Hepatocyte (in vitro differentiated cells): ENCODE measurements at regions not wholly inside any gene's neighbourhood (a gene's known extent, or its start where the extent isn't known, plus 50 kb on each side); places are given as distances from the start of the nearest gene placed in this dataset.

ENCODE experiments used
- DNase-seq: peaks from one replicate; pipeline ENCODE4 v3.0.0-alpha.2; 2016; ENCODE audit warnings: low spot score
- H2AFZ ChIP-seq: fragments of 200-600 bp; sonication (generic); 2 replicates; pipeline ENCODE4 v1.6.0; 2016; ENCODE audit warnings: antibody characterized with exemption, mild to moderate bottlenecking
- H3K27ac ChIP-seq: fragments of 200-600 bp; sonication (generic); 2 replicates; pipeline ENCODE4 v1.5.1; 2016; ENCODE audit warnings: mild to moderate bottlenecking
- H3K27me3 ChIP-seq: fragments of 200-600 bp; sonication (generic); 2 replicates; pipeline ENCODE4 v1.6.1; 2016
- H3K36me3 ChIP-seq: fragments of 200-600 bp; sonication (generic); replicated peaks from 2 replicates; pipeline ENCODE4 v1.5.1; 2016; ENCODE audit warnings: low read depth; ENCODE audit not compliant: insufficient read depth
- H3K4me1 ChIP-seq: fragments of 200-600 bp; sonication (generic); 2 replicates; pipeline ENCODE4 v1.5.1; 2016; ENCODE audit warnings: mild to moderate bottlenecking, moderate library complexity; ENCODE audit not compliant: insufficient read depth
- H3K4me2 ChIP-seq: fragments of 200-600 bp; sonication (generic); 2 replicates; pipeline ENCODE4 v1.6.0; 2016
- H3K4me3 ChIP-seq: fragments of 200-600 bp; sonication (generic); 2 replicates; pipeline ENCODE4 v1.5.1; 2016; ENCODE audit warnings: mild to moderate bottlenecking
- H3K79me2 ChIP-seq: fragments of 200-600 bp; sonication (generic); 2 replicates; pipeline ENCODE4 v1.6.0; 2017; ENCODE audit warnings: mild to moderate bottlenecking
- H3K9me2 ChIP-seq: fragments of 200-600 bp; sonication (generic); replicated peaks from 2 replicates; pipeline ENCODE4 v1.6.0; 2017; ENCODE audit warnings: mild to moderate bottlenecking; ENCODE audit not compliant: insufficient read depth
- H3K9me3 ChIP-seq: fragments of 200-600 bp; sonication (generic); 2 replicates; pipeline ENCODE4 v1.5.1; 2016; ENCODE audit warnings: low read depth, mild to moderate bottlenecking
- H4K20me1 ChIP-seq: fragments of 200-600 bp; sonication (generic); 2 replicates; pipeline ENCODE4 v1.6.0; 2016; ENCODE audit warnings: mild to moderate bottlenecking; ENCODE audit not compliant: insufficient read depth, poor library complexity, severe bottlenecking
- EZH2 ChIP-seq: fragments of 200-600 bp; sonication (generic); IDR thresholded peaks from 2 replicates; pipeline ENCODE4 v1.6.1; 2016; ENCODE audit warnings: antibody characterized with exemption, mild to moderate bottlenecking, borderline replicate concordance
- EZH2phosphoT487 ChIP-seq: fragments of 200-600 bp; sonication (generic); IDR thresholded peaks from one replicate; pipeline ENCODE4 v1.6.1; 2018; ENCODE audit warnings: antibody characterized with exemption, mild to moderate bottlenecking, low read depth, moderate library complexity; ENCODE audit not compliant: unreplicated experiment, severe bottlenecking
- WGBS: methylation state at CpG from one replicate; pipeline ENCODE4 v1.1.6; 2016; ENCODE audit warnings: low lambda C conversion rate; ENCODE audit errors: missing lambda C conversion rate; 5-methylcytosine and 5-hydroxymethylcytosine counted together
- TF ChIP-seq, protein P1 (sequence below): fragments of 200-600 bp; sonication (generic); IDR thresholded peaks from 2 replicates; pipeline ENCODE4 v1.5.1; 2016; ENCODE audit warnings: antibody characterized with exemption, mild to moderate bottlenecking; ENCODE audit not compliant: poor library complexity

DNA sequence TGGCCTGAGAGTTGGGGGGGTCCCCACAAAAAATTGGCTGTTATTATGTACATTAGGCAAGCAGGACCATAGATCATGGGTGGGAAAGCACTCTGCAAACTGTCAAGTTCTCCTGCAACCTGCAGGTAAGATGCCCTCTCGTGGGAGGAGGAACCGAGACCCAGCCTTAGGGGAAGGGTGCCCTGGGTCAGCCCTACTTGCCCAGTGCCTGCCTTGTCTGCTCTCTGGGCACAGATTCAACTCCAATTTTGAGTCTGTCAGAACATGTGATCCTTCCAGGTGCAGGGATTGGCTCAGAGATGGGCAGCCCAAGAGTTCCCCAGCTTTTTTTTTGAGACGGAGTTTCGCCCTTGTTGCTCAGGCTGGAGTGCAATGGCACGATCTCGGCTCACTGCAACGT lies 99.2 kb downstream of the PLXNA1 start:
- TF ChIP-seq EZH2 = no peak
- no peak for TF ChIP-seq EZH2phosphoT487
- TF ChIP-seq, protein P1, sequence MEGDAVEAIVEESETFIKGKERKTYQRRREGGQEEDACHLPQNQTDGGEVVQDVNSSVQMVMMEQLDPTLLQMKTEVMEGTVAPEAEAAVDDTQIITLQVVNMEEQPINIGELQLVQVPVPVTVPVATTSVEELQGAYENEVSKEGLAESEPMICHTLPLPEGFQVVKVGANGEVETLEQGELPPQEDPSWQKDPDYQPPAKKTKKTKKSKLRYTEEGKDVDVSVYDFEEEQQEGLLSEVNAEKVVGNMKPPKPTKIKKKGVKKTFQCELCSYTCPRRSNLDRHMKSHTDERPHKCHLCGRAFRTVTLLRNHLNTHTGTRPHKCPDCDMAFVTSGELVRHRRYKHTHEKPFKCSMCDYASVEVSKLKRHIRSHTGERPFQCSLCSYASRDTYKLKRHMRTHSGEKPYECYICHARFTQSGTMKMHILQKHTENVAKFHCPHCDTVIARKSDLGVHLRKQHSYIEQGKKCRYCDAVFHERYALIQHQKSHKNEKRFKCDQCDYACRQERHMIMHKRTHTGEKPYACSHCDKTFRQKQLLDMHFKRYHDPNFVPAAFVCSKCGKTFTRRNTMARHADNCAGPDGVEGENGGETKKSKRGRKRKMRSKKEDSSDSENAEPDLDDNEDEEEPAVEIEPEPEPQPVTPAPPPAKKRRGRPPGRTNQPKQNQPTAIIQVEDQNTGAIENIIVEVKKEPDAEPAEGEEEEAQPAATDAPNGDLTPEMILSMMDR = no peak
- H3K9me3 ChIP-seq = no peaks in the 10 kb centered on the region
- no peaks in the 10 kb centered on the region for H3K27me3 ChIP-seq
- H3K4me1 ChIP-seq = no peaks in the 10 kb centered on the region
- DNase-seq = no peak
- no peaks in the 10 kb centered on the region for H4K20me1 ChIP-seq
- H2AFZ ChIP-seq = no peak overlapping the region
- H3K9me2 ChIP-seq = no peaks in the 10 kb centered on the region
- no peak overlapping the region for H3K4me2 ChIP-seq
- H3K36me3 ChIP-seq = no peaks in the 10 kb centered on the region
- H3K4me3 ChIP-seq = no peak overlapping the region
- no peak overlapping the region for H3K27ac ChIP-seq
- WGBS = 95% methylated on average over 7 of the region's 7 CpGs
- H3K79me2 ChIP-seq = no peaks in the 10 kb centered on the region

GRCh38 chr3:127083778-127084397 lies 101.0 kb downstream of the PLXNA1 start:
- Histone ChIP-seq H3K27ac (no peak overlapping the region), H3K9me3 (no peaks in the 10 kb centered on the region), H3K4me2 (no peak overlapping the region), H3K4me3 (no peak overlapping the region), H3K9me2 (no peaks in the 10 kb centered on the region), H3K79me2 (no peaks in the 10 kb centered on the region), H3K36me3 (no peaks in the 10 kb centered on the region), H3K4me1 (no peaks in the 10 kb centered on the region), H4K20me1 (no peaks in the 10 kb centered on the region), H2AFZ (no peak overlapping the region), H3K27me3 (no peaks in the 10 kb centered on the region)
- TF ChIP-seq, protein P1 = no peak
- TF ChIP-seq EZH2phosphoT487 (no peak), EZH2 (no peak)
- 83% methylated on average over 12 of the region's 12 CpGs for WGBS
- no peak for DNase-seq

GRCh38 chr3:127084401-127084990 lies 101.6 kb downstream of the PLXNA1 start:
- H3K4me1 ChIP-seq = no peaks in the 10 kb centered on the region
- 89% methylated on average over 10 of the region's 10 CpGs for WGBS
- H3K36me3 ChIP-seq = no peaks in the 10 kb centered on the region
- H3K4me2 ChIP-seq = no peak overlapping the region
- no peaks in the 10 kb centered on the region for H3K9me2 ChIP-seq
- no peak for TF ChIP-seq EZH2phosphoT487
- TF ChIP-seq, protein P1 = no peak
- TF ChIP-seq EZH2 = no peak
- no peak overlapping the region for H3K4me3 ChIP-seq
- no peaks in the 10 kb centered on the region for H3K9me3 ChIP-seq
- no peaks in the 10 kb centered on the region for H3K79me2 ChIP-seq
- DNase-seq = no peak
- no peaks in the 10 kb centered on the region for H3K27me3 ChIP-seq
- no peak overlapping the region for H3K27ac ChIP-seq
- H4K20me1 ChIP-seq = no peaks in the 10 kb centered on the region
- no peak overlapping the region for H2AFZ ChIP-seq
